Body of pancreas (tissue), 4 donors: ENCODE measurements at regions not wholly inside any gene's neighbourhood (a gene's known extent, or its start where the extent isn't known, plus 50 kb on each side); places are given as distances from the start of the nearest gene placed in this dataset.
A peak's percentile ranks its signal among the peaks of the same experiment; 100 is the strongest.

Source experiments
- ATAC-seq: fragments of 150-250 bp; one replicate; pipeline ENCODE4 v1.9.1; 2016
- DNase-seq, 4 donors: peaks; one replicate each; pipeline ENCODE4 v3.0.0-alpha.2; 2019
- H3K27ac ChIP-seq, 4 donors: fragments of 200-600 bp; sonication (generic); 1 replicate in 3 of 4; 2 replicates in 1 of 4; pipeline versions ENCODE4 v1.5.1 to v1.6.1; 2016 to 2019; ENCODE audit warnings: mild to moderate bottlenecking in 1 of 4, mixed read lengths in 1 of 4, moderate library complexity in 1 of 4
- H3K27me3 ChIP-seq, 2 donors: fragments of 200-600 bp; sonication (generic); one replicate each; pipeline ENCODE4 v1.6.0; 2016; ENCODE audit warnings: mild to moderate bottlenecking in 1 of 2
- H3K36me3 ChIP-seq, 2 donors: fragments of 200-600 bp; sonication (generic); replicated peaks in 1 of 2; 2 replicates each; pipeline ENCODE4 v1.5.1; 2016; ENCODE audit warnings: low read depth in 2 of 2; ENCODE audit not compliant: insufficient read depth in 1 of 2
- H3K4me1 ChIP-seq: fragments of 200-600 bp; sonication (generic); one replicate; pipeline ENCODE4 v1.6.0; 2016
- H3K4me3 ChIP-seq, 2 donors: fragments of 200-600 bp; sonication (generic); 1 replicate in 1 of 2; 2 replicates in 1 of 2; pipeline ENCODE4 v1.5.1; 2016 to 2019
- H3K9me3 ChIP-seq, 3 donors: fragments of 200-600 bp; sonication (generic); 1 replicate in 2 of 3; 2 replicates in 1 of 3; pipeline ENCODE4 v1.5.1; 2016
- POLR2A ChIP-seq, 3 donors: fragments of 450-650 bp; IDR thresholded peaks; one replicate each; pipeline ENCODE4 v1.6.1; 2016; ENCODE audit warnings: antibody characterized with exemption in 3 of 3, mild to moderate bottlenecking in 2 of 3
- WGBS, 2 donors: methylation state at CpG; one replicate each; pipeline ENCODE4 v1.1.5; 2017; 5-methylcytosine and 5-hydroxymethylcytosine counted together
- intact Hi-C: fragments of 100-400 bp; cut with DNase I; formaldehyde crosslinking; loops from one replicate; pipeline ENCODE4 v1.15.1; 2023
- TF ChIP-seq, protein P1 (sequence below), 7 experiments: fragments of 450-650 bp in 4 of 7; fragments of 200-600 bp in 3 of 7; sonication (generic) in 3 of 7; IDR thresholded peaks; one replicate each; pipeline ENCODE4 v1.5.1; 2016 to 2019; ENCODE audit warnings: antibody characterized with exemption in 7 of 7

DNA sequence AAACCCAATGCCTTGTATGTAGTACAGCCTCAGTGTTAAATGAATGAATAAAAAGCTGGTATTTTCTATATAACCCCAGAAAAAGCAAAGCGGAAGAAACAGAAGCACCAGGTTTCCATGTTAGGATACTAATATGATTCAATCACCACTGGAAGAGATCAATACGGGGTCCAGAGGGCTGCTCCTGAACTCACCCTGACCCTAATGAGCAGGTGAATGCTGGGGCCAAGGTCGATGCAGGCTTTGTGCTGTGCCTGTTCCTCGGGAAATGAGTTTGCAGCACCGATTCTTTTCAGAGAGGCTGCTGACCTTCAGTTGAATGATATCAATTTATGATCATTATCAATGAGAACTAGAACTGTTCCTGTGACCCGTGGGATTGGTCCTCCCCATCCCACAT is 228.5 kb downstream of the CDCA7 start:
- no peaks in the 10 kb centered on the region for H3K9me3 ChIP-seq
- no peaks in the 10 kb centered on the region for H3K36me3 ChIP-seq
- H3K4me1 ChIP-seq: peaks cover 11% of the 10 kb centered on the region
- intact Hi-C loops: no loop called here
- ATAC-seq (no peak), DNase-seq (no peak)
- no peak overlapping the region for H3K4me3 ChIP-seq
- no peak overlapping the region for H3K27ac ChIP-seq
- TF ChIP-seq, protein P1, sequence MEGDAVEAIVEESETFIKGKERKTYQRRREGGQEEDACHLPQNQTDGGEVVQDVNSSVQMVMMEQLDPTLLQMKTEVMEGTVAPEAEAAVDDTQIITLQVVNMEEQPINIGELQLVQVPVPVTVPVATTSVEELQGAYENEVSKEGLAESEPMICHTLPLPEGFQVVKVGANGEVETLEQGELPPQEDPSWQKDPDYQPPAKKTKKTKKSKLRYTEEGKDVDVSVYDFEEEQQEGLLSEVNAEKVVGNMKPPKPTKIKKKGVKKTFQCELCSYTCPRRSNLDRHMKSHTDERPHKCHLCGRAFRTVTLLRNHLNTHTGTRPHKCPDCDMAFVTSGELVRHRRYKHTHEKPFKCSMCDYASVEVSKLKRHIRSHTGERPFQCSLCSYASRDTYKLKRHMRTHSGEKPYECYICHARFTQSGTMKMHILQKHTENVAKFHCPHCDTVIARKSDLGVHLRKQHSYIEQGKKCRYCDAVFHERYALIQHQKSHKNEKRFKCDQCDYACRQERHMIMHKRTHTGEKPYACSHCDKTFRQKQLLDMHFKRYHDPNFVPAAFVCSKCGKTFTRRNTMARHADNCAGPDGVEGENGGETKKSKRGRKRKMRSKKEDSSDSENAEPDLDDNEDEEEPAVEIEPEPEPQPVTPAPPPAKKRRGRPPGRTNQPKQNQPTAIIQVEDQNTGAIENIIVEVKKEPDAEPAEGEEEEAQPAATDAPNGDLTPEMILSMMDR (IDR thresholded peaks at IDR 0.05): no peak
- no peak for TF ChIP-seq POLR2A (IDR thresholded peaks at IDR 0.05)
- no peaks in the 10 kb centered on the region for H3K27me3 ChIP-seq
- WGBS, 2 donors: 54 to 65% methylated on average over 3 to 6 of the region's 6 CpGs

- peaks cover 11% of the 10 kb centered on the region for H3K4me1 ChIP-seq
- no peak for DNase-seq
- no peaks in the 10 kb centered on the region for H3K9me3 ChIP-seq
- no peak for ATAC-seq
- TF ChIP-seq POLR2A (IDR thresholded peaks at IDR 0.05): no peak
- TF ChIP-seq, protein P1 (IDR thresholded peaks at IDR 0.05): no peak
- WGBS, 2 donors: 75 to 91% methylated on average over 1 of the region's 1 CpG
- no peak overlapping the region for H3K4me3 ChIP-seq
- H3K36me3 ChIP-seq: no peaks in the 10 kb centered on the region
- no peaks in the 10 kb centered on the region for H3K27me3 ChIP-seq
- no peak overlapping the region for H3K27ac ChIP-seq
- intact Hi-C loops: no loop called here
Observed at GRCh38 chr2:173584000-173584399, 229.3 kb downstream of the CDCA7 start.

GRCh38 chr2:173584676-173585458 is 230.2 kb downstream of the CDCA7 start:
- H3K4me3 ChIP-seq: no peak overlapping the region
- WGBS, 2 donors: 66 to 81% methylated on average over 4 of the region's 4 CpGs
- no peaks in the 10 kb centered on the region for H3K27me3 ChIP-seq
- DNase-seq (no peak), ATAC-seq (no peak)
- H3K4me1 ChIP-seq: peaks cover 11% of the 10 kb centered on the region
- H3K9me3 ChIP-seq: no peaks in the 10 kb centered on the region
- no peak for TF ChIP-seq POLR2A (IDR thresholded peaks at IDR 0.05)
- TF ChIP-seq, protein P1 (IDR thresholded peaks at IDR 0.05): no peak
- H3K36me3 ChIP-seq: no peaks in the 10 kb centered on the region
- H3K27ac ChIP-seq: no peak overlapping the region
- intact Hi-C loops: no loop called here

- peaks cover 6% of the 10 kb centered on the region for H3K4me1 ChIP-seq
- TF ChIP-seq, protein P1 (IDR thresholded peaks at IDR 0.05): no peak
- no peak for TF ChIP-seq POLR2A (IDR thresholded peaks at IDR 0.05)
- ATAC-seq: no peak
- H3K27me3 ChIP-seq: no peaks in the 10 kb centered on the region
- no peak for DNase-seq
- intact Hi-C loops: no loop called here
- 56 to 60% methylated on average over 9 of the region's 9 CpGs for WGBS, 2 donors
- H3K9me3 ChIP-seq: peaks cover 0 to 7% (median 0%) of the 10 kb centered on the region in 3 donors
- peak overlapping the region in 1 of 4 donors; percentile 10 for H3K27ac ChIP-seq
- H3K36me3 ChIP-seq: no peaks in the 10 kb centered on the region
- no peak overlapping the region for H3K4me3 ChIP-seq
Observed at GRCh38 chr2:173588931-173589369, 234.3 kb downstream of the CDCA7 start.
